Suppressor macrophage treated with lipopolysaccharide for 4 hours (primary cell): ENCODE measurements at regions not wholly inside any gene's neighbourhood (a gene's known extent, or its start where the extent isn't known, plus 50 kb on each side); places are given as distances from the start of the nearest gene placed in this dataset.
"Not testable (repeated sequence)": the region's sequence is repeated elsewhere in the genome, so short reads cannot be mapped to it uniquely, and the experiment has no call there.

Source experiments
- DNase-seq: peaks from one replicate; pipeline ENCODE4 v3.0.0-alpha.2; 2020

DNA sequence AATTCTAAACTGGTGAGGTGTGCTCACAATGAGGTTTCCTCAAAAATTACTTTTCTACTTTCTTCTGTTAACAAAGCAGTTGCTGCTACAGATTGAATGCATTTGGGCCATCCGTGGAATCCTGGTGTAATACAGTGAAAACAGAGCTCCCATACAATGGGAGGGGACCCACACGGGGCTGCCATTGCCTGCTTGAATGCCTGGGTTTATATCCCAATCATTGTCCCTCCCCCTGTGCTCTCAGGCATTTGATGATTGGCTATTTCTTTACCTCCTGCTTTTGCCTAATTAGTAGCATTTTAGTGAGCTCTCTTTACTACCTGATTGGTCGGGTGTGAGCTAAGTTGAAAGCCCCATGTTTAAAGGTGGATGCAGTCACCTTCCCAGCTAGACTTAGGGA is 52.9 kb upstream of the CSF1 start:
- not testable (repeated sequence) for DNase-seq

DNA sequence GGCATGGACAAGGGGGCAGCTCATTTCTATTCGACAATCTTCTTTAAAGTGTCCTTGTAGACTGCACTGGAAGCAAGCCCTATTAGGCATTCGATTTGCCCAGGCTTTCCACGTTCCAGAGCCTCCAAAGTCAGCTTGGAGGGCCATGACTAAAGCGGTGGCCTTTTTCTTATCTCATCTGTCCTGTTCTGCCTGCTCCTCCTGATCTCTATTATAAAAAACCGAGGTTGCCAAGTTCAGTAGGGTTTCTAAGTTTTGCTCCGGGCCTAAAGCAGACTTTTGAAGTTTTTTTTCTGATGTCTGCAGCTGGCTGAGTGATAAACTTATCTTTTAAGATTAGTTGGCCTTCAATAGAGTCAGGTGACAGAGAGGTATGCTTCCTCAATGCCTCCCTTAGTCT is 54.7 kb upstream of the CSF1 start:
- not testable (repeated sequence) for DNase-seq

DNA sequence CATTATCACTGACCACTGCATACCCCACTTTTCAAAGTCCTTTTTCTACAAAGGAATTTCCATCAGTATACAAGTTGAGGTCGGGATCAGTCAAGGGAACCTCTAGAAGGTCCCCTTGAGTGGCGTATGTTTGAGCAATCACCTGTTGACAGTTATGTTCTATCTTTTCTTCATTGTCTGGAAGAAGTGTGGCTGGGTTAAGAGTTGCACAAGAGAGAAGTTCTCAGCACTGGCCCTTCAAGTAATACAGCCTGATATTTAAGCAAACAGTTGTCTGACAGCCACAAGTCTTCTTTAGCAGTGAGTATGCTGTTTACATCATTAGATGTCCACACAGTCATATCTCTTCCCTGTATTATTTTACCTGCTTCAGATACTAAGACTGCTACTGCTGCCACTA is 56.7 kb upstream of the CSF1 start:
- not testable (repeated sequence) for DNase-seq

DNA sequence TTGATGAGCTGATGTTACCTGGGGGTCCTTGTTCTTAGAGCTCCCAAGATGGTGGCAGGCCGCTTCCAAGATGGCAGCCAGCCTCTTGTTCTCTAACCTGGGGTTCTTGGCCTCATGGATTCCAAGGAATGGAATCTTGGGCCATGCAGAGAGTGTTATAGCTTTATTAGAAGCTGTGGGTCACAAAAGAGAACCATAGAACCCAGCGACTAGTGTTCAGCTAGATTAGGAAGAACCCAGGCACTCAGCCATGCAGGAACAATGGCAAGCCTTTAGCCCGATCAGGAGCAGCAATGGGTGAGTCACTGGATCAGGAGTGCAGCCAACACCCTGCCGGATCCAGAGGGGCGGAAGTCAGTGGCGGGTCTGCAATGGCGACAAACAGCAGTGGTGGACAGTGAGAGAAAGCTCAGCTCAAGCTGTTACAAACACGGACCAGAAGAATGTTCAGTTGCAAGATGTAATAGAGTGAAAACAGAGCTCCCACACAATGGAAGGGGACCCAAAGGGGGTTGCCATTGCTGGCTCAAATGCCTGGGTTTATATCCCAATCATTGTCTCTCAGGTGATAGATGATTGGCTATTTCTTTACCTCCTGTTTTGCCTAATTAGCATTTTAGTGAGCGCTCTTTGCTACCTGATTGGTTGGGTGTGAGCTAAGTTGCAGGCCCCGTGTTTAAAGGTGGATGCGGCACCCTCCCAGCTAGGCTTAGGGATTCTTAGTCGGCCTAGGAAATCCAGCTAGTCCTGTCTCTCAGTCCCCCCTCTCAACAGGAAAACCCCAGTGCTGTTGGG is 58.2 kb upstream of the CSF1 start:
- DNase-seq: not testable (repeated sequence)

DNA sequence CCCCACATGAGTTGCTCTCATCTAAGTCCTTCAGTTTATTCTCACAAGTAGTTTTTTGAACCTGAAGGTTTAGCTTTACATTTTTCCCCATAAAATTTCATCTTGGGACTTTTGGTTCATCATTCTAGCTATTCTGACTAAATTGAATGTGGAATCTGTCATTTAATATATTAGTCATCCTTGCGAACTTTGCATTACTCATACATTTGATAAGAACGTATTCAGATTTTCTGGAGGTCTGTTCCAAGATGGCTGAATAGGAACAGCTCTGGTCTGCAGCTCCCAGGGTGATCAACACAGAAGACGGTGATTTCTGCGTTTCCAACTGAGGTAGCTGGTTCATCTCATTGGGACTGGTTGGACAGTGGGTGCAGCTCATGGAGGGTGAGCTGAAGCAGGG is 59.8 kb upstream of the CSF1 start:
- no peak for DNase-seq

DNA sequence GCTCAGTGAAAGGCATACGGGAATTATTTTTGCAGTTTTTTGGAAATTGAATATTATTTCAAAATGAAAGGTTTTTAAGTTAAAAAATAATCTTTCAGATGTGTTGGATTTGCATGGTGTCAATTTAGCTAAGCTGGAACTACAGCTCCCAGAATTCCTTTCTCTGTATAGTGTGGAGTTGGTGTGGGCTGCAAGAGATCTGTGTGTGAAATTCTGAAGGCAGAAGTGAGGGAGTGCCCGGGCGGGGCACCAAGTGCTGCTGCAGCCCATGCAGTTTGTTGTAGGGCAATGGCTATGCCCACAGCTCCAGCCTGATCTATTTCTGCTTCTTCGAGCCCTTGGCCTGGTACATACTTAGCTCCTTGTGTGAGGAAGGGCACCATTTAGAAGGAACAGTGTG is 60.5 kb upstream of the CSF1 start:
- DNase-seq: peak; percentile 6

DNA sequence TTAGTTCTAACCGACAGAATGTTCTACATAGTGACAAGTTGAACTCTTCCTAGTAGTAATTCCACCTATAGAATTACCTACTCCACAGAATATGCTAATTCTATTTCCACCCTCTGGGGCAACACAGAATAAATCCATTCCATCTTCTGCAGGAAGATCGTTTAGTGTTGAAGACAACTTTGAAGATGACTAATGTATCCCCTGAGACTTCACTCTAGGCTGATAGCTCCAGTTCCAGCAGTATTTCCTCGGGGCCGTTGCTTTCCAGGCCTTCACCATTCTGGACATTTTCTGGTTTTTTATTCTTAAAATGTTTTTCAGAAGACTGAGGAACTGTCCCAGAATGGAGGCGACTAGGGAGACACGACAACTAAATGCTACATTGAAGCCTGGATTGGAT is 61.0 kb upstream of the CSF1 start:
- DNase-seq: no peak

DNA sequence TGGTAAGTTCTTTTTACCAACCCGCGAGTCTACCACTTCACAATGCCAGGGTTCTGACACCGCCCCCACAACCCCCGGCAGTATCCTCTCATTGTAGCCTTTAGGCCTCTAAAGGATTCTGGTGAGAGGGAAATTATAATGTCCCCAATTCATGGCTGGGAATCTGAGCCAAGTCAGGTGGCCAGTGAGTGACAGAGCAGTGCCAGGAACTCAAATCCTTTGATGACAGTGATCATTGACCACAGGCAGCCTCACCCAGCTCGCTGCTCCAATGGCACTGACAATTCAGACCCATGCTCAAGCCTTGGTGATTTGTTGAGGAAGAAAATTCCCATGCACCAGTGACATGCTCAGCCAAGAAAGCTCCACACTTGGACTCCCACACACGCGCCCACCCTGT is 63.4 kb upstream of the CSF1 start:
- no peak for DNase-seq

DNA sequence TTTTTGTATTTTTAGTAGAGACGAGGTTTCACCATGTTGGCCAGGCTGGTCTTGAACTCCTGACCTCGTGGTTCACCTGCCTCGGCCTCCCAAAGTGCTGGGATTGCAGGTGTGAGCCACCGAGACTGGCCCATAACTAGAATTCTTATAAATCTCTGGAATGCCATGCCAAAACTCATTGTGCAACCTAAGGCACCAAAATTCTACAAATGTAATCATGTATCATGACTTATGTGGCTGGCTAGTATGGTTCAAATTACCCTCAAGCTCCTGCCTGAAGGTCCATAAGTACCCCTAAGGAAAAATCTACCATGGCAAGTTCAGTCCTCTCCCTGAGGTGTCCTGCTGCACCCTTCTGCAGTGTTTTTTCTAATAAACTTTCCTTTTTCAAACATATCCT is 63.8 kb upstream of the CSF1 start:
- DNase-seq: no peak

DNA sequence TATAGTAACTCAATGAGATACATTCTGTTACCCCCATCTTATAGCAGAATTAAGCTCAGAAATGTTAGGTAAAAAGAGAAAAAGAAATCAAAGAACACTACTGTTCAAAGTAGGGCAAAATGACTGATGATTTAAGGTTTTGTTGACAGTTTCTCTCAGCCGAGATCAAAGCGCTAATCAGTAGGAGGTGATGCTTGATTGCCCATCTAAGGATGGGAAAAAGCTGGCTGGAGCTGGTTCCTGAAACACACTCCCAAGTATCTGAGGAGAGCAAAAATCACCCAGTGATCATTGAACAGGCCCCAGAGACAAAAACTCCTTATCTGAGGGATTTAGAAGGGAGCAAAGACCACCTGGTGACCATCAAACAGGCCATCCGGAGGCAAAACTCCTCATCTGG is 64.5 kb upstream of the CSF1 start:
- DNase-seq: no peak

DNA sequence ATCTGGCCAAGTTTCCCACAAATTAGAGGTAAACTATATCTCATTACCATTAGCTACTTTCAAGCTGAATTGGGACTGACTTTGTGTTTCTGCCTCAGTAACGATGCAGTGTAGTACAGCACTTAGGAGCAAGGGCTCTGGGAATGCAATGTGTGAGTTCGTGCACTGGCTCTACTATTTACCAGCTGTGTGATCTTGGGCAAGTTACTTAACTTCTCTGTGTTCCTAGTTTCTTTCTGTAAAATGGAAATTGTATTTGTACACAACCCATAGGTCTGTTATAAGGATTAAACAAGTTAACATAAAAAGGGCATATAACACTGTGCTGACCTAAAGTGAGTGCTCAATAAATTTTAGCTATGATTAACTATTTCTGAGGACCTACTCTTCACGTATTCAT is 65.0 kb upstream of the CSF1 start:
- DNase-seq: no peak

DNA sequence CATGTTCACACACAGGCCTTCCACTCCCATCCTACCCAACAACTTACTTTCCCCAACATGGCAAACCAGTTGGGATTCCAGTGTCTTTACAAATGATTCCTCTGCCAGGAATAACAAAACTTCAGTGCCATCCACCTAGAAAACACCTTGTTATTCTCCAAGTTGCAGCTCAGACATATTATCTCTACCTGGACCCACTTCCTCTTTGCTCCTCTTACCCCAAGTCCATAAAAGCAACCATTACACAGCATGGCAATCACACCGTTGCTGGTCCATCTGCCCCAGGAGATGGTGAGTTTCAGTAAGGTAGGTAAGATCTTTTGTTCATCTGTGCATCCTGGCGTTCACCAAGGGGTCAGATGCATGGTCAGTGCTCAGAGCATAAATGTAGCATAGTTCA is 66.0 kb upstream of the CSF1 start:
- DNase-seq: no peak

DNA sequence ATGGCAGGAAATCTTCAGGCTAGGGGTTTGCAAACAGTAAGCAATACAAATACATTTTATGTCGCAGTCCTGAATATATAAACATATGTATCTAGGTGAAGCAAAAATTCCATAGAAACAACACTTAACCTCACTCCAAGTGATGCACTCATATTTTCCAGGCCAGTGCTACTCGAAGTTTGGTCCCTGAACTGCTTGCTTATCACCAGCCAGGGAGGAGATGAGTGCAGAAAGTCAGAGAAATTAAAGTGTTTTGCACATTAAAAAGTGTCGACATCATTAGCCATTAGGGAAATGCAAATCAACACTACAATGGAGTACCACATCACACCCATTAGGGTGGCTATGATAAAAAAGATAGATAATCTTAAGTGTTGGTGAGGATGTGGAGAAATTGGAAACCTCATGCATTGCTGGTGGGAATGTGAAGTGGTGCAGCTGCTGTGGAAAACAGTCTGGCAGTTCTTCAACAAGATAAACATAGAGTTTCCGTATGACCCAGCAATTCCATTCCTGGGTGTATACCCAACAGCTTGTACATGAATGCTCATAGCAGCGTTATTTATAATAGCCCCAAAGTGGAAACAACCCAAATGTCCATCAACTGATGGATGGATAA is 70.5 kb upstream of the CSF1 start:
- DNase-seq: no peak

DNA sequence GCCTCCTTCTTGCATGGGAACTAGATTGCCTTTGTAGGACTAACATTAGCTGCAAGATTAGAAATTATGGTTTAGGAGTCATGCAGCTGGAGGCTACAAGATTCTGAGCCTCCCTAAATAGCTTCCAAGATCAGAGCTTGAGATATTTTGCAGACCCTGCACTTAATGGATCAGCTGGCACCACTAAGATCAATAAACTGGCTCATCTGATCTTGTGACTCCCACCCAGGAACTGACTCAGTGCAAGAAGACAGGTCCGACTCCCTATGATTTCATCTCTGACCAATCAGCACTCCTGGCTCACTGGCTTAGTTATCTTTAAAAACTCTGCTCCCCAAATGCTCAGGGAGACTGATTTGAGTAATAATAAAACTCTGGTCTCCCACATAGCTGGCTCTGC is 71.4 kb upstream of the CSF1 start:
- DNase-seq: not testable (repeated sequence)

DNA sequence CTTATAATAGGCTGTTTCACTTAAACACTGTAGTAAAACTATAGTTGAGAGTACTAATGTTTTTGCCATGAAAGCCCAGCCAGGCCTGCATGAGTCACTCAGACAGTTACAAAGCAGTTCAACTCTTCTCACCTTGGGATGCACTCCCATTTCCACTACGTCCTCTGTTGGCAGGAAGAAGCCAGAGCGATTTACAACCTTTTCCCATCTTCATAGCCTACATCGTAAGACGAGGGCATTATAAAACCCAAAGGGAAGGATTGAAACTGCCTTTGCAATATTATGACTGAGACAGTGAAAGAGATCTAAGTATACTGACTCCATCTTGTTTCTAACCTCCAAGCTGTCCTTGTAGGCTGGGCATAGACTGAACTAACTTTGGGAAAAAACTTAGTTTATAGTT is 71.8 kb upstream of the CSF1 start:
- DNase-seq: no peak

DNA sequence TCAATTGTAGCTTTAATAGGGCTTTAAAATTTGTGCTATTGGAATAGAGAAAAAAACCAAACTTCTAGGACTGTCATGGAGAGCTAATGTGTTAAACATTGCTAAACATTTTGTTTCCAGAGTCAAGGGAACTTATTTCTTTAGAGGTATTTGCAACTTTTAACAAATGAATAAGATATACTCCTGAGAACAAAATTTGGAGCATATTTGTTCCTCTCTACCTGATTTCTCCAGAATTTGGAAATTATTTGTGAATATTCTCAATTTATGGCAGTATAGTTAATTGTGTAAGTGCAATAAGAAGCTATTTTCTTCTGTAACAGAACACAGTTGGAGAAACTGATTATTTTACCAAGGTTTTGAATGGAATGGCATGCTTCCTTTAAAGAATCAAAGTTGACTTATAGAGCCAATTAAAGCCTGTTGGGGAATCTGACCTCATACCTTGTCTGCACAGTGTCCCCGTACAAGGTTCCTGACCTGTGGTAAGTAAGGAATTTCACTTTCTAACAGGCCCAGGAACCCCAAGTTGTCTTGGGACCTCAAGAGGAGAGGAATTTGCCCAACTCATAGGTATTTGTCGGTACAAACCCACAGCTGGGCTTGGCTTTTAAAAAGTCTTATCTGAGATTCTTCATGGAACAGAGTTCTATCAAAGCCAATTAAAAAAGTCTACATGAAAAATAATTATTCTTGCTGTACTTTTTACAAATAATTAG is 72.6 kb upstream of the CSF1 start:
- DNase-seq: no peak

DNA sequence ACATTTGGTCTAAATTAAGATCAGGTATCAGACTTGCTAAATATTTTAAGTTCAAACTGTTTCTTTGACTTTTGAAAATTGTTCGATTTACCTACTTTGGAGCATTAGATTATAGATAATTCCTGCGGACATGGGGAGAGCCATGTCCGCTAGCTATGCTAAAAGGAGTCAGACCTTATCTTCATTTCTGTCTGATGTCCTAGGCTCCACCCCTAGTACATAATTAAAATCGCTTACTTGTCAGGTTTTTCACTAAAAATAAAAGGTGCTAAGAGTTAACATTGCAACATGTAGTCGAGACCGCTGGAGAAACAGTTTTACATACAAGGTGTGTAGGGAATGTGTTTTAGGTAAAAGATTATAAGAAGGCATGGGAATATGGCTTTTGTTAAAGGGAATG is 71.9 kb upstream of the EPS8L3 start:
- not testable (repeated sequence) for DNase-seq

DNA sequence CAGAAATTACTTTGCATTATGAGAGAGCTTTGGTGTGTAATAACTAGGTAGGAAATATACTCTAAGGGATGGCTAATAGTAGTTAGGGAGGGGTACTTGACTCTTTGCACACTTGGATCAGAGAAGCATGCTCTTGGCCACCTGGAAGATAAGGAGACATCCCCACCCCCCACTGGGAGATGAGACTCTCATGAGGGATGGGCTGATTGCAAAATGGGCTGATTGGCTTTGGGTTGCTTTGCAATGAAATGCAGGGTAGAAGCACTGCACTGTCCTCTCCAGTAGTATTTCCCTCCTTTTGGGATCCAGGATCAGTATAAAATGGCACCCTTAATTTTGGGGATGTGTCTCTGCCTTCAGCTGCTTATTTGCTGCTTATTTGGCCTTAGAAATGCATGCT is 71.2 kb upstream of the EPS8L3 start:
- no peak for DNase-seq

DNA sequence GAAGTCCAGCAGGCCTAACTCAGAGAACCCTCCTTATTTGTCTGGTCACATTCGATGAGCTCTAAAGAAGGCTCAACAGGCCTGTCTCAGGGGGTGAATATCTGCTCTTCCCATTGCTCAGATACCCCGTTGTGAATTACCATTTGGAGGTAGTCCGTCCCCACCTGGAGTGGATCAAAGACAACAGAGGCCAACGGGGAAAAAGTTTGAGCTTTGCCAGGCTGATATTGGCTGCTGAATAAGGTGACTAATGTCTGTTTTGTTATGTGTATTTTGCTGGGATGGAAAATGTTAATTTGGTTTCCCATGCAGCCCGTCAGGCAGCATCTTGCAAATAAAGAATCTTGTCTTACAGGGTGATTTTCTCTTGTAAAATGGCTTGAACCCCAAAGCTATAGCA is 69.2 kb upstream of the EPS8L3 start:
- DNase-seq: no peak

DNA sequence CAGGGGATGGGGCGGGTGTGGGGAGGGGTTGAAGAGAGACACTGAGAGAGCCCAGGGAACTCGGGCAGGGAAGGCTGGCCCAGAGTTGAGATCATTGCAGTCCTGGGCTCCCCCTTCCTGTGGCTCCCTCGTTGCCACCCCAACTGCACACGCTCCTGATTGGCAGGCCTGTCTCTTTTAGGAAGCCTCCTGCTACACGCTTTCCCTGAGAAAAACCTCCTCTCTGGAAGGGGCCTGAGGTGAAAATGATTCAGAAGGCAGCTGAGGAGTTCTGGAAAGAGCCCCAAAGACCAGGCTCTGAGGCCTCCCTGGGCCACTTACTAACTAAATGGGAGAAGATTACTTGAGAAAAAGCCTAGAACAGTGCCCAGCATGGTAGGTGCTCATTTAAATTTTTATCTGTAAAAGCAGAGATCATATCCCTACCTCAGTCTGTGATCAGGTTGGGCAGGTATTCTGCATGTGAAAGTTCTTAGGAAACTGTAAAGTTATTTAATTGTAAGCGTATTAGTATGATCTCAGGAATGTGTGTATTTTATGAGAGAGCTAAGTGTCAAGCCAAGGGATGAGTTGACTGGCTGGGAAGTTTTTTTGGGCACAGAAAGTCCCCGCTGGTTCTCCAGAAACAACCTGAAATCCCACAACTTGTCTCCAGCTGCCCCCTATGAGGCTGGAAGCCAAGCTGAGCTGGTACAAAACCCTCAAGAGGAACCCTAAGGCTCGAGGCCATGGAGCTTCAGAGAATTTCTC is 65.2 kb upstream of the EPS8L3 start:
- DNase-seq: no peak

DNA sequence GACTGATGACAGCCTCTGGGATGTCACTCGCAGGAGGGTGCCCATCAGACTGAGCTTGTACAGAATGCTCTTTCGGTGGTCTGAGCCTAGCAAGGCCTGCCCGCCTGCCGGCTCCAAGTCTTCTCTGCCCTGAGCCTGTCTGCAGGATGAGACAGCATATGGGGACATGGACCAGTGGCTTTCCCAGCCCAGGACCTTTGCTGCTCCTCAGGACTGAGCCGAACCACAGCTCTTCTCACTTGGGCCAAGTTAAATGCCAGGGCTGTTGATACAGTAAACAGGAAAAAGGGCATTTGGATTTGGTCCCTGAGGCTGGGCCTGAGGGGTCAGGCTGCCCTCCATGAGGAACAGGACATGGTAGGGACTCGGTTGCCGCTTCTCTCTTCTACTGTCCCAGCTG is 64.3 kb upstream of the EPS8L3 start:
- no peak for DNase-seq

DNA sequence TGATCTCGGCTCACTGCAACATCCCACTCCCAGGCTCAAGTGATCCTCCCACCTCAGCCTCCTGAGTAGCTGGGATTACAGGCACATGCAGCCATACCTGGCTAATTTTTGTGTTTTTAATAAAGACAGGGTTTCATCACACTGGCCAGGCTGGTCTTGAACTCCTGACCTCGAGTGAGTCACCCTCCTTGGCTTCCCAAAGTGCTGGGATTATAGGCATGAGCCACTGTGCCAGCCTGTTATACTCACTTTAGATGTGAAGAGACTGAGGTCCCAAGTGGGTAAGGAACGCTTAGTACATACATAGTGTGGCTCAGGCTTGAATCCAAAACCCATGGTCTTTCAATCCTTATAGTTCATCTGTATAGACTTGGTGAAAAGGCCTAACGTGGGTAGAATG is 63.7 kb upstream of the EPS8L3 start:
- no peak for DNase-seq

DNA sequence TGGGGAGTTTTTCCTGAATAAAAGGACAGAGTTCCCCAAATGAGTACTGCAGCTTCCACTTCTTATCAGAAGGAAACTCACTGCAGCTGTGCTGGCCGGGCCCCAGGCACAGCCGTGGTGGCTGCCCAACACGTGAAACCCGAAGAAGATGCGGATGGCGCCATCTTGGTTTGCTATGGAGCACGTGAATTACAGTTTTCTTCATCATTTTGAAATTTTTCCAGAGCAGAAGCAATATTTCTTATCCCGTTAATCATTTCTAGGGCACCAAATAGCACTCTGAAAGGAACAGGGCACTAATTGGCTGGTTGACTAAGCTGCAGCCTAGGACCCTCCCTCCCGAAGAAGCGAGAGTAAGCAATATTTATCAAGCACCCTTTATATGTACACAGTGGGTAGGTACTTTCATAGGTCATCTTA is 63.2 kb upstream of the EPS8L3 start:
- DNase-seq: peak; percentile 50

DNA sequence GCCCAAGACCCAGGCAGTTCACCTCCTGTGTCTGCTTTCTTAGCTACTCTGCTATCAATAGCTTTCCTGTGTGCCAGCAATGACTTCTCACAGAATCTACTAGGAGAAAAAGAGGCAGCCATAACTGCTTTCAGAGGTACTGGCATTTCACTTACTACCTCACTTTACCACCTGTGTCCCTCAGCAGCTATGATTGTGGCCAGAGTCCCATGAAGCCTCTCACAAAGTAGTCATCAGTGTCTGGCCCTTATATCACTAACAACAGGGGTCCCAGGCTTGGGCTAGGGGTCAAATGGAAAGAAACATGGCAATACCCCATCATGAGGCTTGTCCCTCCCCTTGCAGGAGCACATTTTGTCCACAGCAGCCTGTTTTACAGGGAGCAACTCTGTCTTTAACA is 62.7 kb upstream of the EPS8L3 start:
- DNase-seq: no peak
